NB4 (cell line): ENCODE measurements at regions not wholly inside any gene's neighbourhood (a gene's known extent, or its start where the extent isn't known, plus 50 kb on each side); places are given as distances from the start of the nearest gene placed in this dataset.
A peak's percentile ranks its signal among the peaks of the same experiment; 100 is the strongest.
"Not testable (repeated sequence)": the region's sequence is repeated elsewhere in the genome, so short reads cannot be mapped to it uniquely, and the experiment has no call there.

ENCODE experiments used
- DNase-seq: peaks from one replicate; pipeline ENCODE4 v3.0.0; 2010; ENCODE audit warnings: low read depth
- H3K4me3 ChIP-seq: one replicate; pipeline ENCODE4 v1.5.1; 2011; ENCODE audit warnings: mild to moderate bottlenecking, low read depth, low read length, moderate library complexity
- CTCF ChIP-seq: IDR thresholded peaks from one replicate; pipeline ENCODE4 v1.5.1; 2012; ENCODE audit warnings: low read depth, low read length
- MAX ChIP-seq: IDR thresholded peaks from 2 replicates; pipeline ENCODE4 v1.6.1; 2011; ENCODE audit warnings: low read depth, low read length
- MYC ChIP-seq: IDR thresholded peaks from 2 replicates; pipeline ENCODE4 v1.6.1; 2011; ENCODE audit warnings: low read depth, low read length
- POLR2A ChIP-seq: IDR thresholded peaks from 2 replicates; pipeline ENCODE4 v1.6.1; 2011; ENCODE audit warnings: mild to moderate bottlenecking; ENCODE audit not compliant: insufficient read length; ENCODE audit errors: extremely low read depth

GRCh38 chr2:239650674-239651073 lies 249.9 kb upstream of the HDAC4 start:
- no peak overlapping the region for H3K4me3 ChIP-seq
- no peak for DNase-seq
- no peak for TF ChIP-seq CTCF
- no peak for TF ChIP-seq MAX
- no peak for TF ChIP-seq MYC
- no peak for TF ChIP-seq POLR2A

GRCh38 chr2:239649309-239649708 lies 248.5 kb upstream of the HDAC4 start:
- DNase-seq, result no peak
- H3K4me3 ChIP-seq, result no peak overlapping the region
- no peak for TF ChIP-seq POLR2A
- TF ChIP-seq CTCF, result no peak
- no peak for TF ChIP-seq MAX
- TF ChIP-seq MYC, result no peak

GRCh38 chr2:239648607-239649006 lies 247.8 kb upstream of the HDAC4 start:
- DNase-seq, result peak; percentile 84
- H3K4me3 ChIP-seq, result no peak overlapping the region
- TF ChIP-seq MYC (no peak), MAX (no peak), POLR2A (no peak), CTCF (no peak)

GRCh38 chr2:239647052-239647819 lies 246.4 kb upstream of the HDAC4 start:
- DNase-seq, result peak; percentile 32
- TF ChIP-seq MYC, result no peak
- no peak for TF ChIP-seq CTCF
- no peak for TF ChIP-seq MAX
- TF ChIP-seq POLR2A, result no peak
- no peak overlapping the region for H3K4me3 ChIP-seq

GRCh38 chr2:239646184-239646583 lies 245.4 kb upstream of the HDAC4 start:
- DNase-seq, result no peak
- no peak overlapping the region for H3K4me3 ChIP-seq
- TF ChIP-seq CTCF (no peak), MAX (no peak), POLR2A (no peak), MYC (no peak)

GRCh38 chr2:239644594-239644993 lies 243.8 kb upstream of the HDAC4 start:
- not testable (repeated sequence) for H3K4me3 ChIP-seq, DNase-seq
